NOMO-1 treated with DMSO at 0.1 percent for 48 hours (cell line): ENCODE measurements at regions not wholly inside any gene's neighbourhood (a gene's known extent, or its start where the extent isn't known, plus 50 kb on each side); places are given as distances from the start of the nearest gene placed in this dataset.
A peak's percentile ranks its signal among the peaks of the same experiment; 100 is the strongest.

Source experiments
- DNase-seq: peaks from one replicate; lab custom pipeline; 2025; ENCODE audit not compliant: unreplicated experiment; lab: John Stamatoyannopoulos, UW

- no peak for DNase-seq
These were observed 369.0 kb upstream of the CWC22 start for GRCh38 chr2:180376066-180376465.

- DNase-seq: no peak
These were observed 367.6 kb upstream of the CWC22 start for GRCh38 chr2:180374502-180375281.

- DNase-seq: no peak
These were observed 363.6 kb upstream of the CWC22 start for GRCh38 chr2:180370511-180371205.

- DNase-seq: no peak
These were observed 361.8 kb upstream of the CWC22 start for GRCh38 chr2:180368881-180369280.

GRCh38 chr2:180367815-180368214, 360.7 kb upstream of the CWC22 start:
- DNase-seq: no peak

- DNase-seq: no peak
These were observed 359.4 kb upstream of the CWC22 start for GRCh38 chr2:180366481-180366880.

- no peak for DNase-seq
These were observed 357.6 kb upstream of the CWC22 start for GRCh38 chr2:180364719-180365118.

- no peak for DNase-seq
These were observed 353.2 kb upstream of the CWC22 start for GRCh38 chr2:180360283-180360618.

- DNase-seq: no peak
These were observed 352.6 kb upstream of the CWC22 start for GRCh38 chr2:180359522-180360282.

GRCh38 chr2:180358458-180358857, 351.4 kb upstream of the CWC22 start:
- no peak for DNase-seq

- no peak for DNase-seq
These were observed 349.6 kb upstream of the CWC22 start for GRCh38 chr2:180356676-180357075.

- peak; percentile 4 for DNase-seq
These were observed 345.5 kb upstream of the CWC22 start for GRCh38 chr2:180352620-180353019.

- DNase-seq: no peak
These were observed 342.7 kb upstream of the CWC22 start for GRCh38 chr2:180349809-180350208.

GRCh38 chr2:180343528-180344345, 336.6 kb upstream of the CWC22 start:
- DNase-seq: no peak

GRCh38 chr2:180337136-180337535, 330.0 kb upstream of the CWC22 start:
- no peak for DNase-seq

- DNase-seq: no peak
These were observed 329.5 kb upstream of the CWC22 start for GRCh38 chr2:180336550-180336949.

- peak; percentile 85 for DNase-seq
These were observed 327.4 kb upstream of the CWC22 start for GRCh38 chr2:180334514-180334913.

- no peak for DNase-seq
These were observed 321.8 kb upstream of the CWC22 start for GRCh38 chr2:180328795-180329422.

- no peak for DNase-seq
These were observed 320.1 kb upstream of the CWC22 start for GRCh38 chr2:180327185-180327584.

- DNase-seq: no peak
These were observed 318.5 kb upstream of the CWC22 start for GRCh38 chr2:180325416-180326120.
